ENCODE measurements at regions not wholly inside any gene's neighbourhood (a gene's known extent, or its start where the extent isn't known, plus 50 kb on each side); places are given as distances from the start of the nearest gene placed in this dataset.

- no peak for DNase-seq (ENCODE audit: low read depth in 2 of 2)
Observed at GRCh38 chr14:21735639-21736307, 62.2 kb upstream of the OR4E1 start.

DNA sequence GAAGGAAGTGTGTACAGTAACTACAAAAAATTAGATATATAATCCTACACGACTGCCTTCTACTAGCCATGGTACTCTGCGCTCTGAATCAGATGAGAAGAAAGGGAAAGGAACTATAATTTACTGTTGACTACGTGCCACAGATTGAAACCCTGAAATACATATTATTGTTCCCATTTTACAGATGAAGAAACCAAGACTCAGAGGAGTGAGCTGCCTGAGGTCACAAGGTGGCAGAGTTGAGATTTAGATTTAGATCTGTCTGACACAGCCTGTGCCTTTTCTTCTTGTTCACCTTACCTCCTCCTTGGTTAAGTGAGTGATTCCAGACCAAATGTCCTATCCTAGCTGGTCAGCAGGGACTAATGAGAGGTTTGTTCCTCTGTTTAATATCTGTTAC lies 61.6 kb upstream of the OR4E1 start:
- DNase-seq (ENCODE audit: low read depth in 2 of 2): no peak

- no peak for DNase-seq (ENCODE audit: low read depth in 2 of 2)
Observed at GRCh38 chr14:21734457-21735074, 60.9 kb upstream of the OR4E1 start.

DNA sequence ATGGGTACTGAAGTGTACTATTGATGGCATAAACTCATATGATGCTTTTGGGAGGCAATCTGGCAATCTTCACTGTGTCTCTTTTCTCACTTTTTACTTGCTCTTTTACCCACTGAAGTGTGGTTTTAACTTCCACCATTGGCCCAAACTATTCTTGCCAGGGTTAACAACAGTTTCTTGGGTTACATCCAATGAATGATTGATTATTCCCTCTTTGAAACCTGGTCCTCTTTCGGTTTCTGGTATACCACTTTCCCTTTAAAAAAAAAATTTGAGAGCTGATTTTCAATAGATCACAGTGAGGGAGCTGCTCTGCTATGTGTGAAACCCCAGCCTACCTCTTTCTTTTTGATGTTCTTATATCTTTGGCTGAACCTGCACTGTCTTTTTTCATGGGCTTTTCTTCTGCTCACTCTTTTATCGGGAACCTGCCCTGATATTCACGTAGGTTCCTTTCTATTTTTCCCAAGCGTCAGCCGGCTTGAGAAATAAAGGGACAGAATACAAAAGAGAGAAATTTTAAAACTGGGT lies 56.1 kb upstream of the OR4E1 start:
- no peak for DNase-seq (ENCODE audit: low read depth in 2 of 2)

GRCh38 chr14:21725250-21725649 lies 51.6 kb upstream of the OR4E1 start:
- no peak for DNase-seq (ENCODE audit: low read depth in 2 of 2)

DNA sequence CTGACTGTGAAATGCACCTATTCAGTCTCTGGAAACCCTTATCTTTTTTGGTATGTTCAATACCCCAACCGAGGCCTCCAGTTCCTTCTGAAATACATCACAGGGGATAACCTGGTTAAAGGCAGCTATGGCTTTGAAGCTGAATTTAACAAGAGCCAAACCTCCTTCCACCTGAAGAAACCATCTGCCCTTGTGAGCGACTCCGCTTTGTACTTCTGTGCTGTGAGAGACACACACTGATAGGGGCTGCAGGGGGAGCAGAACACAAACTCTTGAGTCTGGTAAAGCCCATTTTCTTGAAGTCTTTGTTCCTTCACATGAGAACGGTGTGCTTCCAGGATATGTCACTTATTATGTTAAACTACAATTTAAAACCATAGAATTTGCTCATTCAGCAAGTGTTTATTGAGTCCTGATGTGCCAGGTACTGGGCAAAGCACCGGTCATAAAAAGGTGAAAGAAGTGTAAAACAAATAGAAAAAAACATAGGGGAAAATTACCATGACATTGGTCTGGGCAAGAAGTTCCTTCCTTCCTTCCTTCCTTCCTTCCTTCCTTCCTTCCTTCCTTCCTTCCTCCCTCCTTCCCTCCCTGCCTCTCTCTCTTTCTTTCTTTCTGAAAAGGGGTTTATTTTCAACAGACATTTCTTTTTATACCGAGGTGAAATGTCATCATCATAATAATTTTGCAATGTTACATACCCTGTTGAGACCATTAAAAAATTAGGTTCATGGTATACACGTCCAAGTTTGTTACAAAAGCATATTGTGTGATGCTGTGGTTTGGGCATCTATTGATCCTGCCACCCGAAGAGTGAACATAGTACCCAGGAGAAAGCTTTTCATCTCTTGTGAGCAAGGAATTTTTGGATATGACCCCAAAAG lies 50.7 kb upstream of the OR4E1 start:
- DNase-seq (ENCODE audit: low read depth in 2 of 2): no peak

GRCh38 chr14:21723431-21724045 lies 49.9 kb upstream of the OR4E1 start:
- DNase-seq (ENCODE audit: low read depth in 2 of 2): peak; percentile 16 to 28

All from stimulated activated CD4-positive, alpha-beta T cell treated with anti-CD3 and anti-CD28 coated beads, Interleukin-4, amount 100 ng/mL, for 48 hours (primary cell).